Activated CD4-positive, alpha-beta T cell treated with anti-CD3 and anti-CD28 coated beads, Interleukin-2, Interleukin-4, amounts not matched to agents 100 ng/mL and 50 ng/mL, durations not matched to agents 16 hours and 8 hours (primary cell): ENCODE measurements at regions not wholly inside any gene's neighbourhood (a gene's known extent, or its start where the extent isn't known, plus 50 kb on each side); places are given as distances from the start of the nearest gene placed in this dataset.
A peak's percentile ranks its signal among the peaks of the same experiment; 100 is the strongest.
"Not testable (repeated sequence)": the region's sequence is repeated elsewhere in the genome, so short reads cannot be mapped to it uniquely, and the experiment has no call there.

Experiments
- DNase-seq: peaks from one replicate; pipeline ENCODE4 v3.0.0-alpha.2; 2020; ENCODE audit warnings: low spot score

- DNase-seq = not testable (repeated sequence)
Measured at GRCh38 chr1:146883190-146883589, 54.9 kb upstream of the NBPF12 start.

- not testable (repeated sequence) for DNase-seq
Measured at GRCh38 chr1:146881096-146881495, 57.0 kb upstream of the NBPF12 start.

- peak; percentile 0 for DNase-seq
Measured at GRCh38 chr1:146863799-146864319, 74.3 kb upstream of the NBPF12 start.

DNA sequence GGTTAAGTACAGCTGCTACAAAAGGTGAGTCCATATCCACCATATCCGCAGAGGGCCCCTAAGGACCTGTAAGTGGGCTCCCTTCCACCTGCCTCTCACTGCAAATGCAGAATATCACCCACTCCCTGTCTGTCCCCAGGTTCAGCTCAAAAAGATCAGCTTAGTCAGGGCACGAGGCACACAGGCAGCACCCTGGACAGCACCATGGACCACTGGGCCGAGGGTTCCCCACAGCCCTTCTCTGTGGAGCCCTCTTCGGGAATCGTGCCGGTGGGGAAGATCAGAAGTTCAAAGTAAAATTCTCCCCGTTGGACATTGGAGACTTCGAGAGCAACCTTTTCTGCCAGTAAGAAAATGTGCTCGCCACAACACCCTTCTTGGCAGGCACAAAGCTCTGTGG is 85.0 kb upstream of the NBPF12 start:
- not testable (repeated sequence) for DNase-seq

DNA sequence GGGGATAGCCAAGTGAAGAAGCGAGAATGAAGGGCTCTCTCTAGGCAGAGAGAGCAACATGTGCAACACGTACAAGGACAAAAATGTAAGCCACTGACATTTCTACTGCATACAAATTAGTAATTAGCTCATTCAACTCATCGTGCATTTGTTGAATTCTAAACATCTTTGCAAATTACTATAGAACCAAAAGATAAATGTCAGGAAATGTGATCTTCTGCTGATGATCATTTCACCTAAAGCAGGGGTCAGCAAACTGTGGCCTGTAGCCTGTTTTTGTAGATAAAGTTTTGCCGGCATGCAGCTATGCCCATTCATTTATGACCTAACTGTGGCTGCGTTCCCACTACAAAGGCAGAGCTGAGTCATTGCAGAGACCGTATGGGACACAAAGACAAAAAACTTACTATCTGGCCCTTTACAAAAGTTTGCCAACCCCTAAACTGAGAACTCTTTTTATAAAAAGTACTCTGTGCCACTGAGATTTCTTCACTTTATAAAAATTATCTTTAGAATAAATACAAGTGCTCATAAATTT is 87.7 kb upstream of the NBPF12 start:
- not testable (repeated sequence) for DNase-seq

- not testable (repeated sequence) for DNase-seq
Measured at GRCh38 chr1:146838725-146839124, 99.4 kb upstream of the NBPF12 start.

DNA sequence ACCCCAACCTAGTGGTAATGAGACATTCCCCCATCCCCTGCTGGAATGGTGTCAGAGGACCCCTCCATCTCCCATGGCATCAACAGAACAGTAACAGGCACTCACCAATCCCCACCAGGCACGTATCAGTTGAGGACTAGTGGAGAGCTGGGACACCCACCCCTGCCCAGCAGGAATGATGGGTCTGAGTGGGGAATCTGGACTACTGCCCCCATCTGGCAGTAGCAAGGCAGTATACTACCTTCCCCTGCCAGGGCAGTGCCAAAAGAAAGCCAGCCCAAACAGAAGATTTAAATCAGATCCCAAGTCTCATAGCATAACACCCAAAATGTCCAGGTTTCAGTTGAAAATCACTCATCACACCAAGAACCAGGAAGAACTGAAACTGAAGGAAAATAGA is 111.2 kb upstream of the NBPF12 start:
- not testable (repeated sequence) for DNase-seq

GRCh38 chr1:146794236-146794635 is 143.9 kb upstream of the NBPF12 start:
- DNase-seq = not testable (repeated sequence)

DNA sequence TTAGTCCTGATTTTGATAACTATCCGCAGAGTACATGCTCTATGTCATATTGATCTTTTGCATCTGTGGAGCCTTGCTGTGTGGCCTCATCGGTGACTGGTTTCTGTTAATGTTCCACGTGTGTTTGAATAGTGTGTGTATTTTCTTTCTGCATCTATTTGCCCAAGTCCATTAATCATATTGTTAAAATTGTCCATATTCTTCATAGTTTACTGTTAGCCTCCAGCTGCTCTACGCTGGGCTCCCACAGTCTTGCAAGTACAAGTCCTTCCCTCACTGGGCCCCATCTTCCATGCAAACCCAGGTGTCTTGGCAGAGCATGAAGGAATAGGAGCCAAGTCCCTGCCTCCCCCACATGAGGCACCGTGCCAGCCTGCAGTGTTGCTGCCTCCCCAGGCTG is 145.4 kb upstream of the NBPF12 start:
- not testable (repeated sequence) for DNase-seq

DNA sequence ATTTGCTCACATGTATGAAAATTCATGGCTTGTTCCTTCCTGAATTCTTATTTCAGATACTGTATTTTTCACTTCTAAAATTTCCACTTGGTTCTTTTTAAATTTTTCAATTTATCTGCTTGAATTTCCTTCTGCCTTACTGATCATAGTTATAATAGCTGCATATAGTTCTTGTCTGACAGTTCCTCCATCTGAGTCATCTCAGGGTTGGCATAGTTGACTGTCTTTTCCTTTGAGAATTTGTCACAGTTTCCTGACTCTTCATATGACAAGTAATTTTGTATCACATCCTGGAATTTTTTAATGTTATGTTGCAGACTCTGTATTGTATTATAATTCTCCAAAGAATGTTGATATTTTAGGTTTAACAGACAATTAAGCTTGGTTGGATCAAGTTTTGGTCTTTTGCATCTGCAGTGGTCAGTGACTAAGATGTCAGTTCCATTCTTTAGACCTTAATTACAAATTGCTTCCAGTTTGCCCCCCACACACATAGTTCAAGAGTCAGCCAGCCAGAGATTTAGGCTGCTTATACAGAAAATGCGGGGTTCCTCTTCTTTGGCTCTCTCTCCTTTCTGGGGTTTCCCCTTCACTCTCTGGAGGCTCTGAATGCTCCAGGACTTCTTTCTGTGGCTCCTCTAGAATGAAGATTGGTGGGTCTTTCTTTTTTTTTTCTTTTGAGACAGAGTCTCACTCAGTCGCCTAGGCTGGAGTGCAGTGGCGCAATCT is 153.7 kb upstream of the NBPF12 start:
- peak; percentile 2 for DNase-seq

DNA sequence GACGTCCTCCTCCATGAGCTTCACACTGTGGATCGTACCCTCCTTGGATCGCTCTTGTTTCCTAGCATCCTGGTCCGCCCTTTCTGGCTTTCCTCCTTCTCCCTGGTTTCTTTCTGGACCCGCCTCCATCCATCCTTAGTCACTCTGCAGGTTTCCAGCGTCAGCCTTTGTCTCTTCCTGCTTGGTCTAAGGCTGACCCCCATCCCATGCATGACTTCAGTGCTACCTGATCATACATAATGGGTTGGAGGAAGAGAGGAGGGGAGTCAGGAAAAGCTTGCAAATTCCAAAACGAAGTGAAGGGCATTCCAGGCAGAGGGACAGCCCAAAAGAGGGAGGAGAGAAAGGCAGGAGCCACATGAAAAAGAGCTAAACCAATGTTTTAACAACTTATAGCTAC is 156.9 kb upstream of the NBPF12 start:
- DNase-seq = not testable (repeated sequence)

DNA sequence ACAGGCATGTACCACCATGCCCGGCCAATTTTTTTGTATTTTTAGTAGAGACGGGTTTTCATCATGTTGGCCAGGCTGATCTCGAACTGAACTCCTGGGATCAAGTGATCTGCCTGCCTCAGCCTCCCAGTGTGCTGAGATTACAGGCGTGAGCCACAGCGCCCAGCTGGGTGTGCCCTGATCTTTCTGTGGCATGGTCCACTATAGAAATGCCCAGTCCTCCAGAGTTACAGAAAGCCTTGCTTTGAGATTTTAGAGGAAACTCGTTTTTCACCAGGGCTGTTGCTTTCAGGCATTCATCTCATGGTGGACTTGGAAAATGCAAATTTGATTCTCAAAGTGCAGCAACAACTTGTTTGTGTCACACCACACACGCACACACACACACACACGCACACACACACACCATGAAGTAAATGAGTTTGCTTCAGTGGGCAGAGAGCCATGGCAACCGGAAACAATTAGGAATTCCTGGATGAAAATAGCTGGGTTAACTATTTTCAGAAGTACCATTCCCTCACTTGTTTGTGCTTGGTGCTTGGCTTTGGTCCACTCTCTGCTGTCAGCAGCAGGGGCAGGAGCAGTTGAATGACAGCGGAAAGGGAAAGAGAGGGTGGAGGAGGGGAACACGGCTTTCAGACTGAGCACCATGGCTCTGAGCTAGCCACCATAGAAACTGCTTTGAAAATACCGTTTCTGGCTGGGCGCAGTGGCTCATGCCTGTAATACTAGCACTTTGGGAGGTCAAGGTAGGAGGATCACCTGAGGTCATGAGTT is 160.1 kb upstream of the NBPF12 start:
- DNase-seq = not testable (repeated sequence)

- DNase-seq = not testable (repeated sequence)
Measured at GRCh38 chr1:146774988-146775387, 163.1 kb upstream of the NBPF12 start.

DNA sequence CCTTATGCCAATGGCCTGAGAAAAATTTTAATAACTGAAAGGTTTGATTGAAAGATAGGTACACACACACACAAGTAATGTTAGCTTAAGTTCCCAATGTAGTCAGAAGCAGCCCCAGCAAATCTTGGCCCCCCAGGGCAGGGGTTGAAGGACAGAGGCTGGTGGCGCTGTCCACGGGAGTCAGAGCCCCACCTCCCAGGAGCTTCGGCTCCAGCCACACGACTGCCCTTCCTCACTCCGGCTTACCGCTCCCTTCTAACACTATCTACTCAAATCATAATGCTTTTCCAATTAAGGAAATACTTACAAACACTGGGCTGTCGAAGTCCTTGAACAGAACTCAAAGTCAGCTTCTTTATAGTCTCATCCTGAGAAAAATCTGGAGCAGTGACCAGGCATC is 163.9 kb upstream of the NBPF12 start:
- DNase-seq = not testable (repeated sequence)

- DNase-seq = not testable (repeated sequence)
Measured at GRCh38 chr1:146771409-146771808, 166.7 kb upstream of the NBPF12 start.

DNA sequence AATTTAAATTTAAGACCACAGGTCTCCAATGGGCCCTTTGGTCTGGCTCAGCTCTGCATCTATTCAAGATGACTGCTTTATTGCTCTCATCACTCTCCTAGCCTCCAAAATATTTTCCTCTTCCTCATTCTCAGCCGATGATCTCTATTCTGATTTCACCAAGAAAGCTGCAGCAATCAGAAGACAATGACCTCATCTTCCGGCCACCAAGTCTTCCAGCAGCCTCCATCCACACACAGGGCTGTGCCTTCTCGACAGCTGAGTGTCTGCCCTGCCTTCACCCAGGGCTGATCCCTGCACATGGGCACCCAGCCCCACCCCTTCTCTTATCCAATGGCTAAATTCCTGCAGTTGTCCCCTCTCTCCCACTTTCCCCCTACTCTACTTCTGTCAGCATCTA is 167.1 kb upstream of the NBPF12 start:
- DNase-seq = not testable (repeated sequence)

DNA sequence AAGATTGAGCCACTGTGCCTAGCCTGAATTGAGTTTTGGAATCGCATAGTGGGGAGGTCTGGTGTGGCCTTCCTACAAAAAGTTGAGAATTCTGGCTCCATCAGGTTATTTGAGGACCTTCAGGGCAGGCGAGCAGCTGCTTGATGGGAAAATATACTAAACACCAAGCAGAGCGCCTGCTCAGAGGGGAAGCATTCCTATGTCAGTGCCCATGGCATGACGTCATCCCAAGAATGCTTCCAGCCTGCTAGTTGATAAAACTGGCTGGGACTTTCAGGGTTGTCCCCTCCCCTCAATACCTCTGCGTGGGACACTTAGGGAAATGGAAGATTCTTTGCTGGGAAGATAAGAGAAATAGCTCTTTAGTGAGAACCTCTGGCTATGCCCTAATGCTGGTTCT is 174.9 kb upstream of the NBPF12 start:
- DNase-seq = not testable (repeated sequence)

- DNase-seq = not testable (repeated sequence)
Measured at GRCh38 chr1:146756858-146757257, 181.3 kb upstream of the NBPF12 start.

- not testable (repeated sequence) for DNase-seq
Measured at GRCh38 chr1:146748686-146749085, 189.4 kb upstream of the NBPF12 start.

DNA sequence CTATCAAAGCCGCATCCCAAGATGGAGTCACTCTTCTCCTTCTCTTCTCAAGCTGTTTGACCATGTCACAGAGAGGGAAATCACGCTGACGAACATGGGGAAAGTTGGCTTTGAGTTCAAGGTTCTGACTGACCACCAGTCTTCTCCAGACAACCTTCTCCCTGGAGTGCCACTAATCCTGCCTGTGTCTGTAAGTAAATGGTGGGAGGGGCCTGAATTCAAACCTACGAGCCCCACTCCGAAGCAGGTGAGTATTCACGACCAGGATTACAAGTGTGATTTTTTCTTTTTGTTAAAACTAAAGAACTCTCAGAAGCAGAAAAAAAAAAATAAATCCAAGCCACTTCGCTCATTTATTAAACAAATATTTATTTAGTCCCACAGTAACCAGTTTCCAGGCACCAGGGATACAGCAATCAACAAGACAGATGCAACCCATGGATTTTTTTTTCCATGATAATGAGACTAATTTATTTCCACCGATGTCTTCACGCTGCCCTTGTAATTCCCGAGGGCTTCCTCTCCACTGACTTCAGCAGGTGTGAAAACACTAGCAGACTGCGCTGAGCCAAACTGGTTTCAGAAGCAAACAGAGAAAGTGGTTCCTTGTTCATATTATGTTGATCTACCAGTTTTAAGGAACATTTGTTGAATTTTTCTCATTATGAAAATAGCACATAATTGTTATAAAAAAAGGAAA is 206.0 kb upstream of the NBPF12 start:
- not testable (repeated sequence) for DNase-seq

DNA sequence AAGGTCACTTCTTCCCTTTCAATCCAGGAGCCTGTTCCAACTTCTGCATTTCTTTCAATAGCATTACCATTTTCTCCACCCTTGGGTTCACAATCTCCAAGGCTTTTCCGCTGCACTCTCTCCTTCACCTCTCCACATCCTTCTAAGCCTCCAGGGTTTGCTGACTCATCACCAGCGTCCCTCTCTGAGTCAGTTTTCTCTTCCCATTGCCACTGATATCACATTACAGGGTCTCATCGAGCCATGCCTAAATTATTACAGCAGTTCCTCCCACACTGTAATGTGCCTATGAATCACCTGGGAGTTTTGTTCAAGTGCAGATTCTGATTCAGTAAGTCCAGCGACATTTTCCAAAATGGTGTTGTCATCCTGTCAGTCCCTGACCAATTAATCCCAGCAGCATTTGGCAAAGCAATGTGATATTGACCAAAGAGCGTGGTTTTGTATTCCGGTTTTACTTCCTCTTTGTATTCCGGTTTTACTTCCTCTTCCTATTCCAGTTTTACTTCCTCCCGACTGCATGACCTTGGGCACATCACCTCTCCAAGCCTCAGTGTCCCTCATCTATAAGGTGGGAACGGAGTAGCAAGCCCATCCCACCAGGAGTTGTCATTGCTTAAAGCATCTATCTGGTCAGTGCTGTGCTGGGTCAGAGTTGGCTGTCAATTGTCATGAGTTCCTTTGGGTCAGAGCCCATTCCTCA is 208.3 kb upstream of the NBPF12 start:
- DNase-seq = not testable (repeated sequence)
